Upper lobe of left lung (tissue), 6 donors: ENCODE measurements at regions not wholly inside any gene's neighbourhood (a gene's known extent, or its start where the extent isn't known, plus 50 kb on each side); places are given as distances from the start of the nearest gene placed in this dataset.

ENCODE experiments used
- ATAC-seq, 2 donors: fragments of 200-7000 bp; cut with Tn5 transposase; one replicate each; pipeline ENCODE4 v1.9.1; 2022; ENCODE audit warnings: mild to moderate bottlenecking in 2 of 2, moderate library complexity in 2 of 2; ENCODE audit not compliant: low FRiP score in 2 of 2
- DNase-seq, 2 donors: peaks; one replicate each; pipeline ENCODE4 v3.0.0-alpha.2; 2019 to 2020
- H3K27ac ChIP-seq, 4 donors: fragments of 200-600 bp; sonication (generic); one replicate each; pipeline ENCODE4 v1.5.1; 2016 to 2019
- H3K27me3 ChIP-seq, 4 donors: fragments of 200-600 bp; sonication (generic); one replicate each; pipeline ENCODE4 v1.5.1; 2017 to 2019
- H3K36me3 ChIP-seq, 4 donors: fragments of 200-600 bp; sonication (generic); one replicate each; pipeline ENCODE4 v1.5.1; 2016 to 2019
- H3K4me1 ChIP-seq, 4 donors: fragments of 200-600 bp; sonication (generic); one replicate each; pipeline ENCODE4 v1.5.1; 2018 to 2019
- H3K4me3 ChIP-seq, 4 donors: fragments of 200-600 bp; sonication (generic); one replicate each; pipeline ENCODE4 v1.5.1; 2017 to 2019; ENCODE audit warnings: mild to moderate bottlenecking in 2 of 4, moderate library complexity in 1 of 4
- H3K9me3 ChIP-seq, 4 donors: fragments of 200-600 bp; sonication (generic); one replicate each; pipeline ENCODE4 v1.5.1; 2018 to 2019
- CTCF ChIP-seq, 6 experiments: fragments of 450-650 bp in 4 of 6; fragments of 200-600 bp in 2 of 6; sonication (generic) in 2 of 6; IDR thresholded peaks; one replicate each; pipeline ENCODE4 v1.5.1; 2016 to 2019; ENCODE audit warnings: antibody characterized with exemption in 6 of 6
- EP300 ChIP-seq, 4 donors: sonication (generic); formaldehyde crosslinking; IDR thresholded peaks; one replicate each; pipeline ENCODE4 v1.5.1; 2017; ENCODE audit warnings: antibody characterized with exemption in 4 of 4, control low read depth in 2 of 4
- POLR2A ChIP-seq, 4 donors: fragments of 450-650 bp; IDR thresholded peaks; one replicate each; pipeline ENCODE4 v1.5.1; 2016 to 2017; ENCODE audit warnings: antibody characterized with exemption in 4 of 4, mild to moderate bottlenecking in 2 of 4
- POLR2AphosphoS5 ChIP-seq, 2 donors: sonication (generic); formaldehyde crosslinking; IDR thresholded peaks; one replicate each; pipeline ENCODE4 v1.5.1; 2017; ENCODE audit warnings: antibody characterized with exemption in 2 of 2
- WGBS, 2 donors: methylation state at CpG; one replicate each; pipeline ENCODE4 v1.1.5; 2017 to 2018; 5-methylcytosine and 5-hydroxymethylcytosine counted together
- donor health status: DM: no; HTN: no; CAD: no; lungs with moderate emphysema.
- donor health status: DM: no; HTN: yes; CAD: no; lungs with severe emphysema.

- Histone ChIP-seq H3K27ac (no peak overlapping the region), H3K4me3 (no peak overlapping the region), H3K9me3 (no peaks in the 10 kb centered on the region), H3K27me3 (no peaks in the 10 kb centered on the region), H3K36me3 (no peaks in the 10 kb centered on the region), H3K4me1 (peaks cover 0 to 9% (median 2%) of the 10 kb centered on the region in 4 donors)
- ATAC-seq (no peak), DNase-seq (no peak)
- WGBS, 2 donors = 81 to 96% methylated on average over 2 of the region's 2 CpGs
- no peak for TF ChIP-seq EP300 (IDR thresholded peaks at IDR 0.05)
Observed at GRCh38 chr7:86972072-86972471, 87.4 kb downstream of the ELAPOR2 start.

- DNase-seq = no peak
- H3K4me1 ChIP-seq = peaks cover 0 to 9% (median 2%) of the 10 kb centered on the region in 4 donors
Observed at GRCh38 chr7:86970986-86971385, 88.5 kb downstream of the ELAPOR2 start.

GRCh38 chr7:86970547-86970946 is 88.9 kb downstream of the ELAPOR2 start:
- ATAC-seq = no peak
- Histone ChIP-seq H3K4me1 (peaks cover 0 to 9% (median 2%) of the 10 kb centered on the region in 4 donors), H3K9me3 (no peaks in the 10 kb centered on the region), H3K36me3 (no peaks in the 10 kb centered on the region), H3K27me3 (no peaks in the 10 kb centered on the region), H3K27ac (no peak overlapping the region), H3K4me3 (no peak overlapping the region)
- TF ChIP-seq POLR2AphosphoS5 (IDR thresholded peaks at IDR 0.05) (no peak), CTCF (IDR thresholded peaks at IDR 0.05) (no peak), POLR2A (IDR thresholded peaks at IDR 0.05) (no peak), EP300 (IDR thresholded peaks at IDR 0.05) (no peak)
- WGBS, 2 donors = 76 to 93% methylated on average over 1 of the region's 1 CpG
- DNase-seq = no peak

More at GRCh38 chr7:86970986-86971385, 88.5 kb downstream of the ELAPOR2 start:
- Histone ChIP-seq H3K27ac (no peak overlapping the region), H3K9me3 (no peaks in the 10 kb centered on the region), H3K27me3 (no peaks in the 10 kb centered on the region), H3K36me3 (no peaks in the 10 kb centered on the region), H3K4me3 (no peak overlapping the region)
- no peak for TF ChIP-seq POLR2AphosphoS5 (IDR thresholded peaks at IDR 0.05)
- no peak for TF ChIP-seq CTCF (IDR thresholded peaks at IDR 0.05)
- TF ChIP-seq EP300 (IDR thresholded peaks at IDR 0.05) = no peak
- no peak for TF ChIP-seq POLR2A (IDR thresholded peaks at IDR 0.05)
- no peak for ATAC-seq
- 92 to 95% methylated on average over 2 of the region's 2 CpGs for WGBS, 2 donors

GRCh38 chr7:86969865-86970264 is 89.6 kb downstream of the ELAPOR2 start:
- no peaks in the 10 kb centered on the region for H3K36me3 ChIP-seq
- H3K4me3 ChIP-seq = no peak overlapping the region
- no peak for DNase-seq
- TF ChIP-seq CTCF (IDR thresholded peaks at IDR 0.05) (no peak), EP300 (IDR thresholded peaks at IDR 0.05) (no peak), POLR2A (IDR thresholded peaks at IDR 0.05) (no peak), POLR2AphosphoS5 (IDR thresholded peaks at IDR 0.05) (no peak)
- H3K27me3 ChIP-seq = no peaks in the 10 kb centered on the region
- no peak for ATAC-seq
- H3K9me3 ChIP-seq = no peaks in the 10 kb centered on the region
- 87 to 100% methylated on average over 1 of the region's 1 CpG for WGBS, 2 donors
- no peak overlapping the region for H3K27ac ChIP-seq
- peaks cover 0 to 9% (median 2%) of the 10 kb centered on the region in 4 donors for H3K4me1 ChIP-seq

GRCh38 chr7:86968618-86969017 is 90.8 kb downstream of the ELAPOR2 start:
- DNase-seq (no peak), ATAC-seq (no peak)
- no peak overlapping the region for H3K27ac ChIP-seq
- no peak overlapping the region for H3K4me3 ChIP-seq
- no peaks in the 10 kb centered on the region for H3K27me3 ChIP-seq
- H3K4me1 ChIP-seq = peaks cover 0 to 9% (median 2%) of the 10 kb centered on the region in 4 donors
- no peaks in the 10 kb centered on the region for H3K9me3 ChIP-seq
- H3K36me3 ChIP-seq = no peaks in the 10 kb centered on the region
- TF ChIP-seq CTCF (IDR thresholded peaks at IDR 0.05) (no peak), EP300 (IDR thresholded peaks at IDR 0.05) (no peak), POLR2AphosphoS5 (IDR thresholded peaks at IDR 0.05) (no peak), POLR2A (IDR thresholded peaks at IDR 0.05) (no peak)
